H1 (cell line): ENCODE measurements at regions not wholly inside any gene's neighbourhood (a gene's known extent, or its start where the extent isn't known, plus 50 kb on each side); places are given as distances from the start of the nearest gene placed in this dataset.

Source experiments
- JUND ChIP-seq: IDR thresholded peaks from 2 replicates; pipeline ENCODE4 v1.6.1; 2011; ENCODE audit warnings: mild to moderate bottlenecking, improper control_type of control experiment, low read length
- SP2 ChIP-seq: IDR thresholded peaks from 2 replicates; pipeline ENCODE4 v1.6.1; 2012; ENCODE audit warnings: mild to moderate bottlenecking, low read length, inconsistent platforms
- TF ChIP-seq, protein P1 (sequence below), 3 experiments: IDR thresholded peaks; 1 replicate in 2 of 3; 2 replicates in 1 of 3; pipeline versions ENCODE4 v1.5.1 to v1.6.1; 2011; ENCODE audit warnings: low read length in 3 of 3, mild to moderate bottlenecking in 3 of 3, inconsistent platforms in 2 of 3, low read depth in 1 of 3, moderate library complexity in 1 of 3; ENCODE audit not compliant: insufficient read depth in 1 of 3; ENCODE audit errors: control extremely low read depth in 1 of 3

DNA sequence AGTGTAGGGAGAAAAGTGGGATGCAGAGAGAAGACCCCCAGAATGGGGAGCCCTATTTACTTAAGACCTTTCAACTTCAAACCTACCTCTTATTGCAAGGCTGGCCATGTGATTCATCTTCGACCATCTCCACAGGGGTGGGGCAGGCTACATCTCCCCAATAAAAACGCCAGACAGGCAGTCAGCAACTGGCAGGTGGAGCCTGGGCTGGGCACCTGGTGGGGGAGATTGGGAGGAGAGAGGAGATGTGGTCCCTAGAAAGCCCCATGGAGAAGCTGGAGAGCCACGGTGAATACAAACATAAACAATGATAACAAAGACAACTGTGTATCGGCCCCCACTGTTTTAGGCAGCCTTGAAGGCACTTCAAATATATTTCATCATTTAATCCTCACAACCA lies 336.7 kb upstream of the PROX1 start:
- TF ChIP-seq, protein P1, sequence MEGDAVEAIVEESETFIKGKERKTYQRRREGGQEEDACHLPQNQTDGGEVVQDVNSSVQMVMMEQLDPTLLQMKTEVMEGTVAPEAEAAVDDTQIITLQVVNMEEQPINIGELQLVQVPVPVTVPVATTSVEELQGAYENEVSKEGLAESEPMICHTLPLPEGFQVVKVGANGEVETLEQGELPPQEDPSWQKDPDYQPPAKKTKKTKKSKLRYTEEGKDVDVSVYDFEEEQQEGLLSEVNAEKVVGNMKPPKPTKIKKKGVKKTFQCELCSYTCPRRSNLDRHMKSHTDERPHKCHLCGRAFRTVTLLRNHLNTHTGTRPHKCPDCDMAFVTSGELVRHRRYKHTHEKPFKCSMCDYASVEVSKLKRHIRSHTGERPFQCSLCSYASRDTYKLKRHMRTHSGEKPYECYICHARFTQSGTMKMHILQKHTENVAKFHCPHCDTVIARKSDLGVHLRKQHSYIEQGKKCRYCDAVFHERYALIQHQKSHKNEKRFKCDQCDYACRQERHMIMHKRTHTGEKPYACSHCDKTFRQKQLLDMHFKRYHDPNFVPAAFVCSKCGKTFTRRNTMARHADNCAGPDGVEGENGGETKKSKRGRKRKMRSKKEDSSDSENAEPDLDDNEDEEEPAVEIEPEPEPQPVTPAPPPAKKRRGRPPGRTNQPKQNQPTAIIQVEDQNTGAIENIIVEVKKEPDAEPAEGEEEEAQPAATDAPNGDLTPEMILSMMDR (IDR thresholded peaks at IDR 0.05; ENCODE audit: control extremely low read depth in 1 of 3, insufficient read depth in 1 of 3, low read depth in 1 of 3, low read length in 3 of 3): no peak
- TF ChIP-seq SP2: no peak
- no peak for TF ChIP-seq JUND
